Astrocyte of the spinal cord (primary cell): ENCODE measurements at regions not wholly inside any gene's neighbourhood (a gene's known extent, or its start where the extent isn't known, plus 50 kb on each side); places are given as distances from the start of the nearest gene placed in this dataset.
A peak's percentile ranks its signal among the peaks of the same experiment; 100 is the strongest.

ENCODE experiments used
- DNase-seq: peaks from one replicate; pipeline ENCODE4 v3.0.0; 2011; ENCODE audit warnings: low read depth, low spot score
- H3K4me3 ChIP-seq: 2 replicates; pipeline ENCODE4 v1.5.1; 2011; ENCODE audit warnings: low read depth, mild to moderate bottlenecking, low read length, moderate library complexity
- CTCF ChIP-seq: IDR thresholded peaks from 2 replicates; pipeline ENCODE4 v1.5.1; 2012; ENCODE audit warnings: low read depth, mild to moderate bottlenecking, low read length, inconsistent platforms
- in situ Hi-C: cut with HindIII; loops from 2 replicates; pipeline ENCODE4 v1.10.0; 2017; ENCODE audit warnings: low sequenced_read_pairs

GRCh38 chr19:33971073-33971472 lies 174.4 kb downstream of the KCTD15 start:
- no peak for DNase-seq
- TF ChIP-seq CTCF, result no peak
- H3K4me3 ChIP-seq, result no peak overlapping the region
- in situ Hi-C loops, result no loop called here

DNA sequence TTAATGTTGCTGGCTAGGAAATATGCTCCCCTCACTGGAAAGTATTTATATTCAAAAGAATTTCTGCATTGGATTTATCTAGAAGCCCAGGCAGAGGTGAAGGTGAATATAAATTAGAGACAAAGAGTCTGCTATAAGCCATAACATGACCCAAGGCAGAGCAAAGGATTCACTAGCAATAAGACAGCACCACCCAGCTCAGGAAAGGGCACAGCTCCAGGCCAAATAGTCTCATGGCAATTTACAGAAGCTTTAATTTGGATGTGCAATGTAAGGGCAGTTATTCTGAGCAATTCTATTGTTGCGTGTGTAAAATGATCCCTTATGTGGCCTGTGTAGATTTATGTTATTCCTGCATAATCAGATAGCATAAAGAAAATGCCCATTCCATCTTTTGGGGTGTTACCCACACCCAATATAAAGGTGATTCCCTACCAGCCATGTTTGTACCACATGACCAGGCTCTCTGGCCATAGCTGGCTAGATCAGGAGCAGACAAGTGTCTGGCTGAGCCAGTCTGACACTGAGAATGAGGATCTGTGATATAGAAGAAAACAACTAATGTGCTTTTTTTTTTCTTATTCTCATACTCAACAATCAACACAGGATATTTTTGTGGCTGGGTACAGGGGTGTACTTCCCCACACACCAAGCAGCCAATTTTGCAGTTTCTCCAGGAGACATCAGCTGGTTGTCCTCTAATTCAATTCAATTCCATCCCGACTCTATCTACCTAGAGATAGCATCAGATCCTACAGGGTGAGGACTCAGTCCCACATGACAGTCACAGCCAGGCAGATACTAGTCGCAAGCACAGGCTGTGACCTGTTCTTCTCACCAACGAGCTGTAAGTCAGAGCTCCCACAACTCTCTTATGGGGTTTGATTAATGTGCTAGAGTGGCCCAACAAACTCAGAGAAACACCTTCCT lies 181.4 kb downstream of the KCTD15 start:
- in situ Hi-C loops, result no loop called here
- H3K4me3 ChIP-seq, result no peak overlapping the region
- no peak for DNase-seq
- TF ChIP-seq CTCF, result no peak

GRCh38 chr19:33982706-33983105 lies 186.0 kb downstream of the KCTD15 start:
- TF ChIP-seq CTCF, result no peak
- in situ Hi-C loops, result no loop called here

DNA sequence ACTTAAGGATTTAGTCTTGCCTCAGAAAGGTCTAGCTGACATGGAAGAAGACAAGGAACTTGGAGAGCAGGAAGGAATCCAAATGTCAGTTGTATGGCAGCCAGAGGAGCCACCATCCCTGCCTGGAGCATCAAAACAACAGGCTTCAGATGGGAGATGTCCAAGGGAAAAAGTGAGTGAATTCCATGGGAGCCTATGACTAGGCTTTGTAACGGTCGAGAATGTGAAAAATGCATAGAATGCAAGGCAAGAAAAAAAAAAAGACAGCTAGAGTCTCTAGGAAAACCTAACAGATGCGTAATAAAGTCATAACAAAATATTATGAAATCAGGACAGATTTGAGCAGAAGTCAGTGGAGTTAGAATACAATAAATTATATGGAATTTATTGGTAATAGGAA lies 183.7 kb upstream of the LSM14A start:
- in situ Hi-C loops, result no loop called here
- no peak overlapping the region for H3K4me3 ChIP-seq
- DNase-seq, result no peak
- no peak for TF ChIP-seq CTCF

More at GRCh38 chr19:33982706-33983105, 186.0 kb downstream of the KCTD15 start:
- DNase-seq, result no peak
- no peak overlapping the region for H3K4me3 ChIP-seq

DNA sequence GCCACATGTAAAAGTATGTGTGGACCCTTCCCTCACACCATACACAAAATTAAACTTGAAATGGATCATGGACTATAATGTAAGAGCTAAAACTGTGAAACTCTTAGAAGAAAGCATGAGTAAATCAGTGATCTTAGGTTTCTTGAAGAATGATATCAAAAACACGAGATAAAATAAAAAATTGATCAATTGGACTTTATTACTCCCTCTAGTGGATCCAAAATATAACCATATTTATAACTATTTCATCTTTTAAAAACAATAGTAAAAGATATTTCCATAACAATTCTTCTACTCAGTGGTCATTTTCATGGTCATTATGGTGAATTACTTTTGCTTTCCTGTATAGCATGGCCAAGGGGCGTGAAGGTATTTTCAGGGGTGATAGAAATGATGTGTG lies 174.6 kb upstream of the LSM14A start:
- in situ Hi-C loops, result no loop called here

DNA sequence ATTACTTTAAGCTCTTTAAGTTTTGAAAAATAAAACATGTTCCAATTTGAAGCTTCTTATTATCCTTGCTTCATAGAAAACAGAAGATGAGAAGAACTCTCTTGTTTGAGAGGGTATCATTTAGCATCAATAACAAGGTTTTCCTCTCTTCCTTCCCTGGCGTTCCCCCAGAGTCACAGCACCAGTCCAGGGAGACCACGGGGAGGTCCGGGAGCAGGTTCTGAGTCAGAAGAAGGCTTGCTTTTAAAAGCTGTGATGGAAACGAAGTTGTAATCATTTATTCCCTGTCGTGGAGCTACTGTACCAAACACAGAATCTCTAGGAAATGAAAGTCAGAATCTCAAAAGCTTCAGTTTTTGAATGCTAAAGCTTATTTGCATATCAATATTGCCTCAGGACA lies 174.0 kb upstream of the LSM14A start:
- TF ChIP-seq CTCF, result no peak
- in situ Hi-C loops, result no loop called here
- no peak overlapping the region for H3K4me3 ChIP-seq
- DNase-seq, result no peak

More for the DNA sequence above, 174.6 kb upstream of the LSM14A start:
- H3K4me3 ChIP-seq, result no peak overlapping the region
- no peak for DNase-seq
- peak; percentile 4 for TF ChIP-seq CTCF
